Right lobe of liver (tissue), 4 donors: ENCODE measurements at regions not wholly inside any gene's neighbourhood (a gene's known extent, or its start where the extent isn't known, plus 50 kb on each side); places are given as distances from the start of the nearest gene placed in this dataset.

Experiments used
- POLR2A ChIP-seq: fragments of 450-650 bp; IDR thresholded peaks from one replicate; pipeline ENCODE4 v1.6.1; 2017; ENCODE audit warnings: antibody characterized with exemption, mild to moderate bottlenecking
- TF ChIP-seq, protein P1 (sequence below), 4 donors: fragments of 200-600 bp in 3 of 4; fragments of 450-650 bp in 1 of 4; IDR thresholded peaks; one replicate each; pipeline versions ENCODE4 v1.5.1 to v1.8.0; 2016 to 2022; ENCODE audit warnings: antibody characterized with exemption in 4 of 4, mild to moderate bottlenecking in 2 of 4
- donor health status: DM: no; HTN: no; CAD: no.
- donor health status: DM: no; HTN: no; CAD: no.
- donor health status: DM: no; HTN: yes; CAD: no.

DNA sequence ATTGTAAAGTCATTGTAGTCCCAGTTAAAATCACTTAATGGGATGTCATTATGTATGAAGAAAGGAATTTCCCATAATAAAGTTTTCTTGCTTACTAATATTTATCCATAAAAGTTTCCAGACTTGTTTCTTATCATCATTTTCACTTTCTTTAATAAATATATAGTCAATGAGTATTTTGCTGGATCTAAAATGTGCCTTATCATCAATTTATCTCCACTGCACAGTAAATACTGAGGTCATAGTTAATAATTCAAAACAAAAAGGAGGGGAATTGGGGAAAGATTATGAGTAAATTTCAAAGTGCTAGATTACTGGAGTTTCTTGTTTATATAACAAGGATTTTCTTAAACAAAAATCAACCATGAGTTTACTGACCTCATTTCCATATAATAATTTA lies 279.5 kb upstream of the DKK2 start:
- TF ChIP-seq, protein P1, sequence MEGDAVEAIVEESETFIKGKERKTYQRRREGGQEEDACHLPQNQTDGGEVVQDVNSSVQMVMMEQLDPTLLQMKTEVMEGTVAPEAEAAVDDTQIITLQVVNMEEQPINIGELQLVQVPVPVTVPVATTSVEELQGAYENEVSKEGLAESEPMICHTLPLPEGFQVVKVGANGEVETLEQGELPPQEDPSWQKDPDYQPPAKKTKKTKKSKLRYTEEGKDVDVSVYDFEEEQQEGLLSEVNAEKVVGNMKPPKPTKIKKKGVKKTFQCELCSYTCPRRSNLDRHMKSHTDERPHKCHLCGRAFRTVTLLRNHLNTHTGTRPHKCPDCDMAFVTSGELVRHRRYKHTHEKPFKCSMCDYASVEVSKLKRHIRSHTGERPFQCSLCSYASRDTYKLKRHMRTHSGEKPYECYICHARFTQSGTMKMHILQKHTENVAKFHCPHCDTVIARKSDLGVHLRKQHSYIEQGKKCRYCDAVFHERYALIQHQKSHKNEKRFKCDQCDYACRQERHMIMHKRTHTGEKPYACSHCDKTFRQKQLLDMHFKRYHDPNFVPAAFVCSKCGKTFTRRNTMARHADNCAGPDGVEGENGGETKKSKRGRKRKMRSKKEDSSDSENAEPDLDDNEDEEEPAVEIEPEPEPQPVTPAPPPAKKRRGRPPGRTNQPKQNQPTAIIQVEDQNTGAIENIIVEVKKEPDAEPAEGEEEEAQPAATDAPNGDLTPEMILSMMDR (IDR thresholded peaks at IDR 0.05), result no peak
- no peak for TF ChIP-seq POLR2A
